Ishikawa (cell line): ENCODE measurements at regions not wholly inside any gene's neighbourhood (a gene's known extent, or its start where the extent isn't known, plus 50 kb on each side); places are given as distances from the start of the nearest gene placed in this dataset.

Experiments used
- REST ChIP-seq: IDR thresholded peaks from 2 replicates; pipeline ENCODE4 v1.6.1; 2012; ENCODE audit warnings: low read depth, mild to moderate bottlenecking
- TAF1 ChIP-seq: IDR thresholded peaks from 2 replicates; pipeline ENCODE4 v1.6.1; 2012; ENCODE audit warnings: low read depth, mild to moderate bottlenecking
- ZBTB7A ChIP-seq: IDR thresholded peaks from 2 replicates; pipeline ENCODE4 v1.6.1; 2012; ENCODE audit warnings: low read depth

GRCh38 chr18:27778925-27779324 lies 398.0 kb downstream of the CDH2 start:
- no peak for TF ChIP-seq TAF1
- no peak for TF ChIP-seq REST
- no peak for TF ChIP-seq ZBTB7A
